Stimulated activated naive B cell treated with anti-CD40 and anti-IgM and Interleukin-4, amounts not matched to agents 10 μg/mL and 1 μg/mL and 100 μg/mL, for 72 hours (primary cell): ENCODE measurements at regions not wholly inside any gene's neighbourhood (a gene's known extent, or its start where the extent isn't known, plus 50 kb on each side); places are given as distances from the start of the nearest gene placed in this dataset.

Experiments
- ATAC-seq, 2 donors: fragments of 150-1000 bp; cut with Tn5 transposase; replicated peaks; 2 replicates each; pipeline ENCODE4 v1.10.0; 2021; ENCODE audit warnings: moderate library complexity in 1 of 2
- DNase-seq: peaks from one replicate; pipeline ENCODE4 v3.0.0; 2021
- H3K27ac Mint-ChIP-seq: one replicate; pipeline ENCODE4 v1.8.0; 2022; ENCODE audit warnings: mild to moderate bottlenecking, mixed read lengths
- H3K27me3 Mint-ChIP-seq, 2 donors: one replicate each; pipeline ENCODE4 v1.8.0; 2022; ENCODE audit warnings: mixed read lengths in 2 of 2
- H3K36me3 Mint-ChIP-seq, 2 donors: one replicate each; pipeline ENCODE4 v1.8.0; 2022; ENCODE audit warnings: mixed read lengths in 2 of 2, mild to moderate bottlenecking in 1 of 2
- H3K4me1 Mint-ChIP-seq, 2 donors: one replicate each; pipeline ENCODE4 v1.8.0; 2022; ENCODE audit warnings: mixed read lengths in 2 of 2, mild to moderate bottlenecking in 1 of 2
- H3K4me3 Mint-ChIP-seq, 2 donors: one replicate each; pipeline ENCODE4 v1.8.0; 2022; ENCODE audit warnings: mild to moderate bottlenecking in 2 of 2, mixed read lengths in 2 of 2, moderate library complexity in 1 of 2
- H3K9me3 Mint-ChIP-seq, 2 donors: one replicate each; pipeline ENCODE4 v1.8.0; 2022; ENCODE audit warnings: mixed read lengths in 2 of 2, mild to moderate bottlenecking in 1 of 2

- Mint-ChIP-seq H3K4me1 (no peaks in the 10 kb centered on the region), H3K36me3 (no peaks in the 10 kb centered on the region), H3K4me3 (no peak overlapping the region), H3K27ac (no peak overlapping the region), H3K27me3 (no peaks in the 10 kb centered on the region), H3K9me3 (peaks cover 0 to 3% of the 10 kb centered on the region in 2 donors)
- DNase-seq: no peak
- ATAC-seq: no peak
Observed at GRCh38 chr13:72469906-72470305, 257.5 kb downstream of the MZT1 start.

GRCh38 chr13:72463561-72463960, 263.9 kb downstream of the MZT1 start:
- H3K27me3 Mint-ChIP-seq: no peaks in the 10 kb centered on the region

GRCh38 chr13:72462726-72463125, 264.7 kb downstream of the MZT1 start:
- no peaks in the 10 kb centered on the region for H3K27me3 Mint-ChIP-seq
- no peak overlapping the region for H3K4me3 Mint-ChIP-seq
- H3K36me3 Mint-ChIP-seq: no peaks in the 10 kb centered on the region
- H3K27ac Mint-ChIP-seq: no peak overlapping the region
- DNase-seq: no peak
- ATAC-seq: no peak
- no peaks in the 10 kb centered on the region for H3K4me1 Mint-ChIP-seq
- H3K9me3 Mint-ChIP-seq: peaks cover 0 to 3% of the 10 kb centered on the region in 2 donors

More at GRCh38 chr13:72463561-72463960, 263.9 kb downstream of the MZT1 start:
- ATAC-seq (no peak), DNase-seq (no peak)
- Mint-ChIP-seq H3K27ac (no peak overlapping the region), H3K4me3 (no peak overlapping the region), H3K9me3 (peaks cover 0 to 6% of the 10 kb centered on the region in 2 donors), H3K4me1 (no peaks in the 10 kb centered on the region), H3K36me3 (no peaks in the 10 kb centered on the region)

- Mint-ChIP-seq H3K36me3 (no peaks in the 10 kb centered on the region), H3K4me3 (no peak overlapping the region), H3K27me3 (no peaks in the 10 kb centered on the region), H3K4me1 (no peaks in the 10 kb centered on the region), H3K27ac (no peak overlapping the region), H3K9me3 (peaks cover 0 to 2% of the 10 kb centered on the region in 2 donors)
- ATAC-seq (no peak), DNase-seq (no peak)
Observed at GRCh38 chr13:72462166-72462565, 265.3 kb downstream of the MZT1 start.

- no peak overlapping the region for H3K27ac Mint-ChIP-seq
- no peaks in the 10 kb centered on the region for H3K4me1 Mint-ChIP-seq
- H3K9me3 Mint-ChIP-seq: peaks cover 0 to 3% of the 10 kb centered on the region in 2 donors
- no peaks in the 10 kb centered on the region for H3K27me3 Mint-ChIP-seq
- no peak for ATAC-seq
- no peak overlapping the region for H3K4me3 Mint-ChIP-seq
- H3K36me3 Mint-ChIP-seq: no peaks in the 10 kb centered on the region
- DNase-seq: no peak
Observed at GRCh38 chr13:72458701-72459100, 268.7 kb downstream of the MZT1 start.

- H3K4me1 Mint-ChIP-seq: no peaks in the 10 kb centered on the region
- peaks cover 0 to 3% of the 10 kb centered on the region in 2 donors for H3K9me3 Mint-ChIP-seq
- no peak overlapping the region for H3K4me3 Mint-ChIP-seq
- no peak overlapping the region for H3K27ac Mint-ChIP-seq
- DNase-seq (no peak), ATAC-seq (no peak)
- no peaks in the 10 kb centered on the region for H3K36me3 Mint-ChIP-seq
- H3K27me3 Mint-ChIP-seq: no peaks in the 10 kb centered on the region
Observed at GRCh38 chr13:72457151-72457550, 270.3 kb downstream of the MZT1 start.

- H3K9me3 Mint-ChIP-seq: peaks cover 0 to 3% of the 10 kb centered on the region in 2 donors
- no peaks in the 10 kb centered on the region for H3K36me3 Mint-ChIP-seq
Observed at GRCh38 chr13:72456486-72456885, 270.9 kb downstream of the MZT1 start.

GRCh38 chr13:72453161-72453560, 274.3 kb downstream of the MZT1 start:
- H3K27me3 Mint-ChIP-seq: no peaks in the 10 kb centered on the region
- no peaks in the 10 kb centered on the region for H3K4me1 Mint-ChIP-seq
- H3K9me3 Mint-ChIP-seq: peaks cover 7 to 8% of the 10 kb centered on the region in 2 donors
- no peak for DNase-seq
- no peak for ATAC-seq
- no peaks in the 10 kb centered on the region for H3K36me3 Mint-ChIP-seq
- no peak overlapping the region for H3K4me3 Mint-ChIP-seq
- no peak overlapping the region for H3K27ac Mint-ChIP-seq

More at GRCh38 chr13:72456486-72456885, 270.9 kb downstream of the MZT1 start:
- Mint-ChIP-seq H3K4me1 (no peaks in the 10 kb centered on the region), H3K4me3 (no peak overlapping the region), H3K27ac (no peak overlapping the region), H3K27me3 (no peaks in the 10 kb centered on the region)
- DNase-seq (no peak), ATAC-seq (no peak)

GRCh38 chr13:72448082-72448481, 279.3 kb downstream of the MZT1 start:
- H3K27ac Mint-ChIP-seq: no peak overlapping the region
- no peak overlapping the region for H3K4me3 Mint-ChIP-seq
- no peaks in the 10 kb centered on the region for H3K4me1 Mint-ChIP-seq
- no peaks in the 10 kb centered on the region for H3K27me3 Mint-ChIP-seq
- H3K9me3 Mint-ChIP-seq: peaks cover 11 to 14% of the 10 kb centered on the region in 2 donors
- no peak for DNase-seq
- no peak for ATAC-seq
- H3K36me3 Mint-ChIP-seq: no peaks in the 10 kb centered on the region

- Mint-ChIP-seq H3K9me3 (peaks cover 8 to 11% of the 10 kb centered on the region in 2 donors), H3K27ac (no peak overlapping the region), H3K27me3 (no peaks in the 10 kb centered on the region), H3K36me3 (no peaks in the 10 kb centered on the region), H3K4me1 (no peaks in the 10 kb centered on the region), H3K4me3 (no peak overlapping the region)
- no peak for DNase-seq
- no peak for ATAC-seq
Observed at GRCh38 chr13:72444999-72445398, 282.4 kb downstream of the MZT1 start.

- Mint-ChIP-seq H3K4me1 (no peaks in the 10 kb centered on the region), H3K27ac (no peak overlapping the region), H3K9me3 (no peaks in the 10 kb centered on the region), H3K4me3 (no peak overlapping the region), H3K36me3 (no peaks in the 10 kb centered on the region), H3K27me3 (no peaks in the 10 kb centered on the region)
- ATAC-seq: no peak
- DNase-seq: no peak
Observed at GRCh38 chr13:72437458-72437857, 290.0 kb downstream of the MZT1 start.

GRCh38 chr13:72435251-72435650, 292.2 kb downstream of the MZT1 start:
- DNase-seq (no peak), ATAC-seq (no peak)
- no peaks in the 10 kb centered on the region for H3K9me3 Mint-ChIP-seq
- H3K4me1 Mint-ChIP-seq: no peaks in the 10 kb centered on the region
- no peak overlapping the region for H3K27ac Mint-ChIP-seq
- H3K36me3 Mint-ChIP-seq: no peaks in the 10 kb centered on the region
- no peaks in the 10 kb centered on the region for H3K27me3 Mint-ChIP-seq
- H3K4me3 Mint-ChIP-seq: no peak overlapping the region

- no peaks in the 10 kb centered on the region for H3K9me3 Mint-ChIP-seq
- H3K27ac Mint-ChIP-seq: no peak overlapping the region
- no peak overlapping the region for H3K4me3 Mint-ChIP-seq
- no peaks in the 10 kb centered on the region for H3K36me3 Mint-ChIP-seq
- ATAC-seq (no peak), DNase-seq (no peak)
- H3K4me1 Mint-ChIP-seq: no peaks in the 10 kb centered on the region
- no peaks in the 10 kb centered on the region for H3K27me3 Mint-ChIP-seq
Observed at GRCh38 chr13:72431981-72432682, 295.3 kb downstream of the MZT1 start.

- no peak for ATAC-seq
- Mint-ChIP-seq H3K4me3 (no peak overlapping the region), H3K36me3 (no peaks in the 10 kb centered on the region), H3K9me3 (no peaks in the 10 kb centered on the region), H3K27me3 (no peaks in the 10 kb centered on the region), H3K27ac (no peak overlapping the region), H3K4me1 (no peaks in the 10 kb centered on the region)
- no peak for DNase-seq
Observed at GRCh38 chr13:72430923-72431322, 296.5 kb downstream of the MZT1 start.

- Mint-ChIP-seq H3K36me3 (no peaks in the 10 kb centered on the region), H3K27ac (no peak overlapping the region), H3K4me3 (no peak overlapping the region), H3K4me1 (no peaks in the 10 kb centered on the region), H3K27me3 (no peaks in the 10 kb centered on the region), H3K9me3 (peaks cover 0 to 2% of the 10 kb centered on the region in 2 donors)
- ATAC-seq (no peak), DNase-seq (no peak)
Observed at GRCh38 chr13:72427757-72428528, 299.5 kb downstream of the MZT1 start.
